Thymus (tissue), 11 donors: ENCODE measurements at regions not wholly inside any gene's neighbourhood (a gene's known extent, or its start where the extent isn't known, plus 50 kb on each side); places are given as distances from the start of the nearest gene placed in this dataset.
"Not testable (repeated sequence)": the region's sequence is repeated elsewhere in the genome, so short reads cannot be mapped to it uniquely, and the experiment has no call there.

Experiments used
- DNase-seq, 9 donors: peaks; one replicate each; pipeline ENCODE4 v3.0.0-alpha.2; 2013; ENCODE audit warnings: low spot score in 9 of 9, low read depth in 6 of 9, missing footprints in 1 of 9
- H3K27ac ChIP-seq, 2 donors: one replicate each; pipeline ENCODE4 v1.5.1; 2013; ENCODE audit warnings: control low read depth in 1 of 2, low read depth in 1 of 2, low read length in 1 of 2, mild to moderate bottlenecking in 1 of 2, moderate library complexity in 1 of 2
- H3K27me3 ChIP-seq, 2 donors: one replicate each; pipeline ENCODE4 v1.5.1; 2013; ENCODE audit warnings: low read length in 1 of 2; ENCODE audit not compliant: control insufficient read depth in 2 of 2, insufficient read depth in 1 of 2
- H3K36me3 ChIP-seq, 2 donors: one replicate each; pipeline ENCODE4 v1.5.1; 2013; ENCODE audit warnings: low read length in 1 of 2, mild to moderate bottlenecking in 1 of 2, moderate library complexity in 1 of 2; ENCODE audit not compliant: control insufficient read depth in 2 of 2, insufficient read depth in 2 of 2
- H3K4me1 ChIP-seq, 2 donors: one replicate each; pipeline ENCODE4 v1.5.1; 2013; ENCODE audit warnings: low read length in 2 of 2; ENCODE audit not compliant: control insufficient read depth in 2 of 2, insufficient read depth in 2 of 2
- H3K4me3 ChIP-seq, 2 donors: one replicate each; pipeline ENCODE4 v1.5.1; 2013; ENCODE audit warnings: low read length in 2 of 2, control low read depth in 1 of 2, mild to moderate bottlenecking in 1 of 2
- H3K9me3 ChIP-seq, 2 donors: one replicate each; pipeline ENCODE4 v1.5.1; 2013; ENCODE audit warnings: low read length in 1 of 2, mild to moderate bottlenecking in 1 of 2; ENCODE audit not compliant: control insufficient read depth in 2 of 2, insufficient read depth in 1 of 2
- WGBS: extraction: QIAGEN DNeasy Blood & Tissue Kit; methylation state at CpG from one replicate; pipeline ENCODE4 v1.1.7; 2013; 5-methylcytosine and 5-hydroxymethylcytosine counted together
- donor health status: healthy.

DNA sequence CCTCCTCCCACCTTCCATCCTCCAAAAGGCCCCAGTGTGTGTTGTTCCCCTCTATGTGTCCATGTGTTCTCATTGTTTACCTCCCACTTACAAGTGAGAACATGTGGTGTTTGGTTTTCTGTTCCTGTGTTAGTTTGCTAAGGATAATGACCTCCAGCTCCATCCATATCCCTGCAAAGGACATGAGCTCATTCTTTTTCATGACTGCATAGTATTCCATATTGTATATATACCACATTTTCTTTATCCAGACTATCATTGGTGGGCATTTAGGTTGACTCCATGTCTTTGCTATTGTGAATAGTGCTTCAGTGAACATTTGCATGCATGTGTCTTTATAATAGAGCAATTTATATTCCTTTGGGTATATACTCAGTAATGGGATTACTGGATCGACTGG, 333.0 kb downstream of the BTBD3 start:
- H3K4me3 ChIP-seq, H3K9me3 ChIP-seq, H3K27me3 ChIP-seq, H3K36me3 ChIP-seq, H3K27ac ChIP-seq, DNase-seq, H3K4me1 ChIP-seq: not testable (repeated sequence)
- WGBS: 92% methylated on average over 1 of the region's 1 CpG

DNA sequence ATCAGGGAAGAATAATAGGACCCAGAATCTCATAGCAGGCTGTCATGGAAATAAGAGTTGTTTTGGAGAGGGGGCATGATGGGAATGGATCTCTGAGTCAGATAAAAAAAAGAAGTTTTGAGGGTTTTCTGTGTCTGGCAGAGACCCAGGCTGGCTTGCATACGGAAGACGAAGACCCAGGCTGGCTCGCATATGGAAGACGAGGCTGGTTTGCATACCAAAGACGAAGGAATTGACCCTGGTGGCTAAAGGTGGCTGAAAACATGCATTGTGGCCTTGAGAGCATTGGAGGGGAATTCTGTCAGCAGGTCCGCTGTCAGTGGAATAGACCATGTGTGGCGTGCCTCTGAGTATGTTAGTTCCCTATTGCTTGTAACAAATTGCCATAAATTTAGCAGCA, 335.1 kb downstream of the BTBD3 start:
- no peak overlapping the region for H3K27ac ChIP-seq
- H3K4me1 ChIP-seq: no peaks in the 10 kb centered on the region
- 92% methylated on average over 7 of the region's 7 CpGs for WGBS
- H3K27me3 ChIP-seq: no peaks in the 10 kb centered on the region
- H3K4me3 ChIP-seq: no peak overlapping the region
- H3K36me3 ChIP-seq: no peaks in the 10 kb centered on the region
- no peaks in the 10 kb centered on the region for H3K9me3 ChIP-seq
- DNase-seq: no peak

DNA sequence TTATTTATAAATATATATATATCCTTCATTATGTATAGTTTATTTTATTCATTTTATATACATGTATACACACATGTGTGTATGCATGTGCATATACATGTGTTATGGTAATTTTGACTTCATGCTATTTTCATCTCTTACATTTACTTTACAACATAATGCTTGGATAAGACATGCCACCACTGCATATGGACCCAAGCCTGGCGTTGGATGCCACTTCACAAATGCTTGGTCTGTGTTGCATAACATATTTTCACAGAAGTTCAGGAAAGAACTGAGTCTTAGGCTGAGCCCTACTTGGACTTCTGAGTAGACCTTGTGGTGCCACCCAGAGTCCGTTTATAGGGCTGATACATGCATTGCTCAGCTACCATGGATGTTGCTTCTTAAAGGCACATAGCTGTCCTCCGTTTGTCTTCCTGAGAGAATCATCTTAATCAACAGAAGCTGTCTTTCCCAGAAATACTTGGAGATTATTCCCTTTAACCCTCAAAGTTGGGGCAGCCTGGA, 337.8 kb downstream of the BTBD3 start:
- Histone ChIP-seq H3K4me3 (no peak overlapping the region), H3K27me3 (no peaks in the 10 kb centered on the region), H3K27ac (no peak overlapping the region), H3K36me3 (no peaks in the 10 kb centered on the region), H3K9me3 (no peaks in the 10 kb centered on the region), H3K4me1 (no peaks in the 10 kb centered on the region)
- WGBS: 85% methylated on average over 3 of the region's 3 CpGs
- DNase-seq: no peak

DNA sequence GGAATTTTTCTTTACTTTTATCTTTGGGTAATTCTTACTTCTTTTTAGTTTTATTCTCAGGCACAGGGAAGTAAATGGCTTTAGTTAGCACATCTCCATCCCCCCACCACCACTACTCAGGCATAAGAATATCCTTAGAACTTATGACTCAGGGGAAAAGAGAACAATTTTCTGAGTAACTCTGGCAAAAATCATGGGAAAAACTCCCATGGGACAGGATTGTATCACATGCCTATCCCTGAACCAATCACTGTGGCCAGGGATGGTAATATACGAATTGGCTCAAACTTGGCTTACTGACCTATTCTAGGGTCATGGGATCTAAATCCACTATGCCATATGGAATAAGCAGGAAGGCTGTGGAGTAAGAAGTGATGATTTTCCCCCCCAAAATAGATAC, 339.1 kb downstream of the BTBD3 start:
- Histone ChIP-seq H3K27me3 (no peaks in the 10 kb centered on the region), H3K27ac (no peak overlapping the region), H3K36me3 (no peaks in the 10 kb centered on the region), H3K4me1 (no peaks in the 10 kb centered on the region), H3K9me3 (no peaks in the 10 kb centered on the region), H3K4me3 (no peak overlapping the region)
- WGBS: 97% methylated on average over 1 of the region's 1 CpG
- DNase-seq: no peak

DNA sequence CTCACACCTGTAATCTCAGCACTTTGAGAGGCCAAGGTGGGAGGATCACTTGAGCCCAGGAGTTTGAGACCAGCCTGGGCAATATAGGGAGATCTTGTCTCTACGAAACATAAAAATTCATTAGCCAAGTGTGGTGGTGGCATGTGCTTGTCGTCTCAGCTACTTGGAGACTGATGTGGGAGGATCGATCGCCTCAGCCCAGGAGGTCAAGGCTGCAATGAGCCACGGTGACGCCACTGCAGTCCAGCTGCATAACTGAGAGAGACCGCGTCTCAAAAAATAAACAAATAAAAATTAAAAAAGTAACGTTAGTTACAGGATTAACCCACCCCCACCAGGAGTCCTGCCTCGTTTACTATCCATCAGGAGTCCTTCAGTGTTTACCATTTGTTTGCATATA, 345.1 kb downstream of the BTBD3 start:
- Histone ChIP-seq H3K27ac (no peak overlapping the region), H3K4me1 (no peaks in the 10 kb centered on the region), H3K27me3 (no peaks in the 10 kb centered on the region), H3K9me3 (no peaks in the 10 kb centered on the region), H3K4me3 (no peak overlapping the region), H3K36me3 (no peaks in the 10 kb centered on the region)
- no peak for DNase-seq
- 89% methylated on average over 10 of the region's 10 CpGs for WGBS

DNA sequence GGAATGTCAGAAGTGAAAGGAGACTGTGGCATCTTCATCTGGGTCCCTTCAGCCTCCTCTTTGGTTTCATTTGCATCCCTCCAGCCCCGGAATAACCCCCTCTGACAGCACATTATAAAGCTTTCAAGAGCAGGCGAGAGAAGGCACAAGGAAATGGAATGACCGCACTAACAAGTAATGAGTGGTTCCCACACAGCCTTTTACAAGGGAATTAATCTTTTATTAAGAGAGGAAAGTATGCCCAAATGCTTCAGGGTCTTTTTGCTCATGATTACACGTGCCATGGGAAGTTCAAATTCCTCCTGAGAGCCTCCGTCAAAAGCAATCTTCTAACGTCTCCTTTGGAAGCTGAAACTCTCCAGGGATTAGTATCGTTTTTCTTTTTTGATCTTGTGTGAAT, 347.0 kb downstream of the BTBD3 start:
- DNase-seq: no peak
- Histone ChIP-seq H3K4me3 (no peak overlapping the region), H3K9me3 (no peaks in the 10 kb centered on the region), H3K4me1 (no peaks in the 10 kb centered on the region), H3K27me3 (no peaks in the 10 kb centered on the region), H3K36me3 (no peaks in the 10 kb centered on the region), H3K27ac (no peak overlapping the region)
- 90% methylated on average over 7 of the region's 7 CpGs for WGBS

DNA sequence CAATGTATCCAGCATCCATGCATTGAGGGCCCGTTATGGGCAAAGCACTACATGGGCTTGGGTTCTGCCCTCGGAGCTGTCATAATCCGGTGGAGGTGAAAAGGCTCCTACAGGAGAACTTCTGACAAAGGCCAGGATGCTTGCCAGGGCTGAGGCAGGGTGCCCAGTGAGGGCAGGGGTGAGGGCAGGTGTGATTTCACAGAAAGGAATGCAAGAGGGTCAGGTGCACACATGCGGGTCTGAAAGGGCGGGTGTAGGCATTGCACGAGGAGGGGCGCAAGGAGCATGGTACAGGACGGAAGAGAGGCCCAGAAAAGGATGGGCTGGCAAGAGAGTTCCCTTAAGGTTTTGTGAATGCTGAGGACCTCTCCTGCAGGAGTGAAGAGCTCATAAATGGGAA, 348.0 kb downstream of the BTBD3 start:
- Histone ChIP-seq H3K4me3 (no peak overlapping the region), H3K36me3 (no peaks in the 10 kb centered on the region), H3K27me3 (no peaks in the 10 kb centered on the region), H3K9me3 (no peaks in the 10 kb centered on the region), H3K4me1 (no peaks in the 10 kb centered on the region), H3K27ac (no peak overlapping the region)
- 98% methylated on average over 8 of the region's 8 CpGs for WGBS
- DNase-seq: no peak

DNA sequence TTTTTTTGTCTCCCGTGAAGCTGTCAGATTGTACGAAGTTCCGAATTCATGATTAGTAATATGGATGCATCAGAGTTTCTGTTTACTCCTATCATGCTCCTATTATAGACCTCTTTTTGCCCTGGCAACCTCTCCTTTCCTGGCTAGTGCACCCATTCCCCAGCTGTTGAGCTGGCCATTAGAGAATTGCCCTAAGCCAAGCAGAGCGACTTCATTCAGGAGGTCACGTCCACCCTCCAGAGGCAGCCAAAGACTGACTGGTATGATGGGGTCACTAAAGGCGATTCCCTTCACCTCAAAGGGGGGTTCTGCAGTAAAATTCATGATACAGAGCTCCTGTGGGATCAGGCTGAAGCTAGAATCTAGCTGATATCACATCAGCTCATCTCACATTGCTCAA, 351.9 kb downstream of the BTBD3 start:
- Histone ChIP-seq H3K27ac (no peak overlapping the region), H3K4me1 (no peaks in the 10 kb centered on the region), H3K4me3 (no peak overlapping the region), H3K27me3 (no peaks in the 10 kb centered on the region), H3K9me3 (no peaks in the 10 kb centered on the region), H3K36me3 (no peaks in the 10 kb centered on the region)
- no peak for DNase-seq
- 96% methylated on average over 6 of the region's 6 CpGs for WGBS

DNA sequence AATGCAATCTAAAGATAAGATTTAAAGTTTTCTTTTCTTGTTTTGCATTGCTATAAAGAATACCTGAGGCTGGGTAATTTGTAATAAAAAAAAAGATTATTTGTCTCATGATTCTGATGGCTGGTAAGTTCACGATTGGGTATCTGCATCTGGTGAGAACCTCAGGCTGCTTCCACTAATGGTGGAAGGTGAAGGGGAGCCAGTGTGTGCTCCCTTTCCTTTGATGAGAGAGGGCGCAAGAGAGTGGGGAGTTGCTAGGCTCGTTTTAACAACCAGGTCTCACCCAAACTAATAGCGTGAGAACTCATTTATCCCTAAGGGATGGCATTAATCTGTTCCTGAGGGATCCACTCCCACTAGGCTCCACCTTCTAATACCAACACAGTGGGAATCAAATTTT, 353.2 kb downstream of the BTBD3 start:
- Histone ChIP-seq H3K27me3 (no peaks in the 10 kb centered on the region), H3K4me1 (peaks cover 0 to 2% of the 10 kb centered on the region in 2 donors), H3K27ac (no peak overlapping the region), H3K9me3 (no peaks in the 10 kb centered on the region), H3K36me3 (no peaks in the 10 kb centered on the region), H3K4me3 (no peak overlapping the region)
- no peak for DNase-seq
- 88% methylated on average over 4 of the region's 4 CpGs for WGBS
